ENCODE measurements at regions not wholly inside any gene's neighbourhood (a gene's known extent, or its start where the extent isn't known, plus 50 kb on each side); places are given as distances from the start of the nearest gene placed in this dataset.

DNA sequence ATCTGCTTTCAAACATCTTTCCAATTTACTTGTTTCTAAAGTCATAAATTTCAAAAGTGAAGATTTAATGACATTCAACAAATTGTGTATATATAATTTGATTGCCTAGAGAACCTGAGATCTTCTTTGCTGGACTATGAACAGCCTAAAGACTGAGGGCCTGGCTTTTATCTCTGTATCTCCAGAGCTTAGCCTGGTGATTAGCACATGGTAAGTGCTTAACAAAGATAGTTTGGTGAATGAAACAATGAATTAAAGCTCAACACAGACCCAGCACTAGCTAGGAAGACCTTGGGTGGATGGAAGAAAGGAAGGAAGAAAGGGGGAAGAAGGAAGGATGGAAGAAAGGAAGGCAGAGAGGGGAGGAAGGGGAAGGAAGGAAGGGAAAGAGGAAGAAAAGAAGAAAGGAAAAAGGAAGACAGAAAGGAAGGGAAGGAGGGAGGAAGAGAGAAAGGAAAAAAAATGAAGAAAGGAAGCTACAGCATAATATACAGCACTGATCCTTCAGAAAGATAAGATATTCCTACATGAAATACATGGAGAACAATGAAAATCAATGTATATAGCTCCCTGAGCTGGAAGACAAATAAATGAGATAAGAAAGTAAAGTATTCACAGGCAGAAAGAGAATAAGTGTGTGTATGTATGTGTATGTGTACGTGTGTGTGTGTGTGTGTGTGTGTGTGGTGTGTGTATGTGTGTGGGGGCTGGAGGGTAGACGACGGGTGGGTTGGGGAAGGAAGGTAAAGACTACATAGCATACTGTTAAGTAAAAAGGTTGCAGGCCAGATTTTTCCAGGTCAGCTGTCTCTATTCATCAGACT, 318.2 kb downstream of the TNS1 start:
- no peaks in the 10 kb centered on the region for H3K27me3 ChIP-seq
- H3K4me1 ChIP-seq (ENCODE audit: control insufficient read depth in 1 of 2, insufficient read depth in 1 of 2, low read depth in 1 of 2, low read length in 1 of 2) = no peaks in the 10 kb centered on the region
- no peaks in the 10 kb centered on the region for H3K9me3 ChIP-seq
- no peaks in the 10 kb centered on the region for H3K36me3 ChIP-seq
- no peak for TF ChIP-seq CTCF (IDR thresholded peaks at IDR 0.05)
- H3K4me3 ChIP-seq (ENCODE audit: low read depth in 1 of 2, low read length in 1 of 2) = no peak overlapping the region
- no peak overlapping the region for H3K27ac ChIP-seq

- no peak for TF ChIP-seq CTCF (IDR thresholded peaks at IDR 0.05)
- no peak overlapping the region for H3K4me3 ChIP-seq (ENCODE audit: low read depth in 1 of 2, low read length in 1 of 2)
- H3K27ac ChIP-seq = no peak overlapping the region
- no peaks in the 10 kb centered on the region for H3K4me1 ChIP-seq (ENCODE audit: control insufficient read depth in 1 of 2, insufficient read depth in 1 of 2, low read depth in 1 of 2, low read length in 1 of 2)
- no peaks in the 10 kb centered on the region for H3K9me3 ChIP-seq
- H3K36me3 ChIP-seq = no peaks in the 10 kb centered on the region
- no peaks in the 10 kb centered on the region for H3K27me3 ChIP-seq
Measured at GRCh38 chr2:217683106-217683870, 319.5 kb downstream of the TNS1 start.

DNA sequence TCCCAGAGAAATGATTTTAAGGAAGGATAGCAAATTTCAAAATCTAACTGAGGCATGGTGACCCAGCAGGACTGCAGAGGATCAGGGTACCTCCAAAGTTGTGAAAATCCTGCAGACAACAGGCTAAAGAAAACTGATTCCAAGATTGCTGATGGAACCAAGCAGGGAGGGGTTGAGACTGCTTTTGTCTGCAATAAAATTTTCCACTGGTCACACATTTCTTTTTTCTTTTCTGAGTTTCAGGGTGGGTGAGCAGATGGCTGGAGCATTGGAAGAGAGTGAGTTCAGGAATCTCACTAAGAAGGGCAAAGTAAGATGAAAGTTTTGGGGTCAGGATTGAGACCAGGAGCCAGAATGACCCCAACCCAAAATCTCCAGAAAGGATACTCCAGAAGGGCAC, 321.0 kb downstream of the TNS1 start:
- no peak overlapping the region for H3K27ac ChIP-seq
- no peaks in the 10 kb centered on the region for H3K9me3 ChIP-seq
- H3K4me3 ChIP-seq (ENCODE audit: low read depth in 1 of 2, low read length in 1 of 2) = no peak overlapping the region
- H3K36me3 ChIP-seq = no peaks in the 10 kb centered on the region
- no peaks in the 10 kb centered on the region for H3K27me3 ChIP-seq
- H3K4me1 ChIP-seq (ENCODE audit: control insufficient read depth in 1 of 2, insufficient read depth in 1 of 2, low read depth in 1 of 2, low read length in 1 of 2) = no peaks in the 10 kb centered on the region
- TF ChIP-seq CTCF (IDR thresholded peaks at IDR 0.05) = no peak

DNA sequence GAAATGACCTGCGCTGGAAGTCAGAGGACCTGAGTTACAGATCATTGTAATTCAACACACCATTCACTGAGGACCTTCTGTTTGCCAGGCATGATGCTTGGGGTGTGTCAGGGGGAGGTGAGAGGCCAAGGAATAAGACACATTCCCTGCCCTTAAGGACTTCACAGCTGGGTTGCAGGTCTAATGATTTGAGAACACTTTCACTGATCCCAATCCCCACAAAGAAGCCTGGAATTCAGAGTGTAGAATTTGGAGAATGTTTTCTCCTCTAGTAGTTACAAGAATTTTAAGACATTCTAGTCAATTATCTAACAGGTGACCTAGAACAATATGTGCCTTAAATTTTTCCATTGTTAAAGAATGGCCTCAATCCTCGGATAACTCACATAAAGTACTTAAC, 322.4 kb downstream of the TNS1 start:
- Histone ChIP-seq H3K9me3 (no peaks in the 10 kb centered on the region), H3K27ac (no peak overlapping the region), H3K4me1 (ENCODE audit: control insufficient read depth in 1 of 2, insufficient read depth in 1 of 2, low read depth in 1 of 2, low read length in 1 of 2) (no peaks in the 10 kb centered on the region), H3K4me3 (ENCODE audit: low read depth in 1 of 2, low read length in 1 of 2) (no peak overlapping the region), H3K36me3 (no peaks in the 10 kb centered on the region), H3K27me3 (no peaks in the 10 kb centered on the region)
- TF ChIP-seq CTCF (IDR thresholded peaks at IDR 0.05) = no peak

GRCh38 chr2:217673627-217674026, 329.2 kb downstream of the TNS1 start:
- no peaks in the 10 kb centered on the region for H3K4me1 ChIP-seq (ENCODE audit: control insufficient read depth in 1 of 2, insufficient read depth in 1 of 2, low read depth in 1 of 2, low read length in 1 of 2)
- no peak overlapping the region for H3K27ac ChIP-seq
- H3K36me3 ChIP-seq = no peaks in the 10 kb centered on the region
- no peak for TF ChIP-seq CTCF (IDR thresholded peaks at IDR 0.05)
- H3K9me3 ChIP-seq = no peaks in the 10 kb centered on the region
- H3K27me3 ChIP-seq = no peaks in the 10 kb centered on the region
- H3K4me3 ChIP-seq (ENCODE audit: low read depth in 1 of 2, low read length in 1 of 2) = no peak overlapping the region

Measured in neutrophil (primary cell).